ENCODE measurements at regions not wholly inside any gene's neighbourhood (a gene's known extent, or its start where the extent isn't known, plus 50 kb on each side); places are given as distances from the start of the nearest gene placed in this dataset.

GRCh38 chr17:13967416-13967815 lies 101.9 kb upstream of the COX10 start:
- TF ChIP-seq CTCF (IDR thresholded peaks at IDR 0.05; ENCODE audit: low read depth, low read length, missing input control) (no peak), RAD21 (IDR thresholded peaks at IDR 0.05) (no peak), SP1 (IDR thresholded peaks at IDR 0.05) (no peak), NR2F2 (IDR thresholded peaks at IDR 0.05) (no peak), YY1 (IDR thresholded peaks at IDR 0.05) (no peak), EGR1 (IDR thresholded peaks at IDR 0.05; ENCODE audit: low read depth in 2 of 2) (no peak), JUND (IDR thresholded peaks at IDR 0.05) (no peak), REST (IDR thresholded peaks at IDR 0.05) (no peak), ATF3 (IDR thresholded peaks at IDR 0.05) (no peak), MAX (IDR thresholded peaks at IDR 0.05) (no peak), TAF1 (conservative IDR thresholded peaks at IDR 0.05) (no peak), ZBTB33 (IDR thresholded peaks at IDR 0.05) (no peak), FOXA2 (IDR thresholded peaks at IDR 0.05) (no peak)
